ENCODE measurements at regions not wholly inside any gene's neighbourhood (a gene's known extent, or its start where the extent isn't known, plus 50 kb on each side); places are given as distances from the start of the nearest gene placed in this dataset.

- H3K36me3 ChIP-seq (ENCODE audit: control insufficient read depth, insufficient read depth, low read length): no peaks in the 10 kb centered on the region
- H3K27ac ChIP-seq (ENCODE audit: insufficient read depth, low read length): no peak overlapping the region
- no peaks in the 10 kb centered on the region for H3K79me2 ChIP-seq (ENCODE audit: control insufficient read depth, insufficient read depth, low read length)
Observed at GRCh38 chr10:23614483-23614882, 175.6 kb downstream of the OTUD1 start.

GRCh38 chr10:23630376-23630775, 191.5 kb downstream of the OTUD1 start:
- TF ChIP-seq EZH2 (IDR thresholded peaks at IDR 0.05; ENCODE audit: low read length, missing control alignments): no peak
- no peak for TF ChIP-seq CTCF (conservative IDR thresholded peaks at IDR 0.05 in 1 of 2, IDR thresholded peaks at IDR 0.05 in 1 of 2; ENCODE audit: low read depth in 1 of 2, low read length in 2 of 2)
- Histone ChIP-seq H3K4me2 (ENCODE audit: extremely low read depth, insufficient read depth, low read length) (no peak overlapping the region), H4K20me1 (ENCODE audit: control insufficient read depth, extremely low read depth, insufficient read depth, low read length) (no peaks in the 10 kb centered on the region), H3K27me3 (ENCODE audit: control insufficient read depth, insufficient read depth, low read length) (no peaks in the 10 kb centered on the region), H3K27ac (ENCODE audit: insufficient read depth, low read length) (no peak overlapping the region), H2AFZ (ENCODE audit: low read length) (no peak overlapping the region), H3K79me2 (ENCODE audit: control insufficient read depth, insufficient read depth, low read length) (no peaks in the 10 kb centered on the region), H3K9ac (ENCODE audit: insufficient read depth, low read length) (no peak overlapping the region), H3K4me1 (ENCODE audit: control insufficient read depth, extremely low read depth, insufficient read depth, low read length) (no peaks in the 10 kb centered on the region), H3K4me3 (replicated peaks in 1 of 4; ENCODE audit: control extremely low read depth in 1 of 4, insufficient read depth in 1 of 4, low read depth in 3 of 4, low read length in 4 of 4) (no peak overlapping the region), H3K9me3 (ENCODE audit: control insufficient read depth, insufficient read depth, low read depth, low read length) (no peaks in the 10 kb centered on the region), H3K36me3 (ENCODE audit: control insufficient read depth, insufficient read depth, low read length) (no peaks in the 10 kb centered on the region)
- DNase-seq (ENCODE audit: low read depth in 2 of 2): no peak

More at GRCh38 chr10:23614483-23614882, 175.6 kb downstream of the OTUD1 start:
- Histone ChIP-seq H3K4me1 (ENCODE audit: control insufficient read depth, extremely low read depth, insufficient read depth, low read length) (no peaks in the 10 kb centered on the region), H4K20me1 (ENCODE audit: control insufficient read depth, extremely low read depth, insufficient read depth, low read length) (no peaks in the 10 kb centered on the region), H3K4me3 (replicated peaks in 1 of 4; ENCODE audit: control extremely low read depth in 1 of 4, insufficient read depth in 1 of 4, low read depth in 3 of 4, low read length in 4 of 4) (no peak overlapping the region), H2AFZ (ENCODE audit: low read length) (no peak overlapping the region), H3K27me3 (ENCODE audit: control insufficient read depth, insufficient read depth, low read length) (no peaks in the 10 kb centered on the region), H3K9ac (ENCODE audit: insufficient read depth, low read length) (no peak overlapping the region), H3K9me3 (ENCODE audit: control insufficient read depth, insufficient read depth, low read depth, low read length) (no peaks in the 10 kb centered on the region), H3K4me2 (ENCODE audit: extremely low read depth, insufficient read depth, low read length) (no peak overlapping the region)
- no peak for TF ChIP-seq EZH2 (IDR thresholded peaks at IDR 0.05; ENCODE audit: low read length, missing control alignments)
- no peak for TF ChIP-seq CTCF (conservative IDR thresholded peaks at IDR 0.05 in 1 of 2, IDR thresholded peaks at IDR 0.05 in 1 of 2; ENCODE audit: low read depth in 1 of 2, low read length in 2 of 2)
- DNase-seq (ENCODE audit: low read depth in 2 of 2): no peak

GRCh38 chr10:23630885-23631284, 192.0 kb downstream of the OTUD1 start:
- Histone ChIP-seq H4K20me1 (ENCODE audit: control insufficient read depth, extremely low read depth, insufficient read depth, low read length) (no peaks in the 10 kb centered on the region), H3K9ac (ENCODE audit: insufficient read depth, low read length) (no peak overlapping the region), H3K4me1 (ENCODE audit: control insufficient read depth, extremely low read depth, insufficient read depth, low read length) (no peaks in the 10 kb centered on the region), H3K27me3 (ENCODE audit: control insufficient read depth, insufficient read depth, low read length) (no peaks in the 10 kb centered on the region), H3K27ac (ENCODE audit: insufficient read depth, low read length) (no peak overlapping the region), H3K79me2 (ENCODE audit: control insufficient read depth, insufficient read depth, low read length) (no peaks in the 10 kb centered on the region), H3K9me3 (ENCODE audit: control insufficient read depth, insufficient read depth, low read depth, low read length) (no peaks in the 10 kb centered on the region), H3K4me3 (replicated peaks in 1 of 4; ENCODE audit: control extremely low read depth in 1 of 4, insufficient read depth in 1 of 4, low read depth in 3 of 4, low read length in 4 of 4) (no peak overlapping the region), H3K36me3 (ENCODE audit: control insufficient read depth, insufficient read depth, low read length) (no peaks in the 10 kb centered on the region), H3K4me2 (ENCODE audit: extremely low read depth, insufficient read depth, low read length) (no peak overlapping the region), H2AFZ (ENCODE audit: low read length) (no peak overlapping the region)
- TF ChIP-seq CTCF (conservative IDR thresholded peaks at IDR 0.05 in 1 of 2, IDR thresholded peaks at IDR 0.05 in 1 of 2; ENCODE audit: low read depth in 1 of 2, low read length in 2 of 2) (no peak), EZH2 (IDR thresholded peaks at IDR 0.05; ENCODE audit: low read length, missing control alignments) (no peak)
- peak in 1 of 2 donors; percentile 1 for DNase-seq (ENCODE audit: low read depth in 2 of 2)
